H1 (cell line): ENCODE measurements at regions not wholly inside any gene's neighbourhood (a gene's known extent, or its start where the extent isn't known, plus 50 kb on each side); places are given as distances from the start of the nearest gene placed in this dataset.

Source experiments
- POLR2A ChIP-seq, 2 experiments: IDR thresholded peaks; 1 replicate in 1 of 2; 2 replicates in 1 of 2; pipeline ENCODE4 v1.6.1; 2011; ENCODE audit warnings: low read depth in 2 of 2, low read length in 2 of 2, mild to moderate bottlenecking in 2 of 2; ENCODE audit errors: control extremely low read depth in 1 of 2
- RXRA ChIP-seq: IDR thresholded peaks from 2 replicates; pipeline ENCODE4 v1.6.1; 2011; ENCODE audit warnings: low read depth, mild to moderate bottlenecking, low read length, moderate library complexity; ENCODE audit not compliant: insufficient read depth
- USF2 ChIP-seq: IDR thresholded peaks from 2 replicates; pipeline ENCODE4 v1.6.1; 2011; ENCODE audit warnings: low read length, improper control_type of control experiment

- TF ChIP-seq USF2 = no peak
- TF ChIP-seq POLR2A (IDR thresholded peaks at IDR 0.05; ENCODE audit: control extremely low read depth in 1 of 2, low read depth in 2 of 2, low read length in 2 of 2) = no peak
- no peak for TF ChIP-seq RXRA
Measured at GRCh38 chr12:23359975-23360701, 589.3 kb downstream of the SOX5 start.
